Psoas muscle (tissue), 7 donors: ENCODE measurements at regions not wholly inside any gene's neighbourhood (a gene's known extent, or its start where the extent isn't known, plus 50 kb on each side); places are given as distances from the start of the nearest gene placed in this dataset.
A peak's percentile ranks its signal among the peaks of the same experiment; 100 is the strongest.

Source experiments
- ATAC-seq, 4 donors: fragments of 200-7000 bp; cut with Tn5 transposase; one replicate each; pipeline ENCODE4 v1.9.1; 2020; ENCODE audit warnings: moderate library complexity in 3 of 4, mild to moderate bottlenecking in 2 of 4
- DNase-seq, 2 donors: peaks; one replicate each; pipeline ENCODE4 v3.0.0-alpha.2; 2020
- H3K27ac ChIP-seq: fragments of 200-600 bp; one replicate; pipeline ENCODE4 v1.8.0; 2022
- H3K27me3 ChIP-seq, 3 donors: fragments of 200-600 bp in 1 of 3; one replicate each; pipeline versions ENCODE4 v1.6.1 to v1.8.0; 2013 to 2022; ENCODE audit warnings: low read length in 2 of 3, mild to moderate bottlenecking in 2 of 3, moderate library complexity in 1 of 3; ENCODE audit not compliant: insufficient read depth in 3 of 3
- H3K36me3 ChIP-seq, 2 donors: fragments of 200-600 bp in 1 of 2; one replicate each; pipeline versions ENCODE4 v1.6.1 to v1.8.0; 2013 to 2022; ENCODE audit warnings: low read depth in 1 of 2, mild to moderate bottlenecking in 1 of 2, moderate library complexity in 1 of 2; ENCODE audit not compliant: insufficient read depth in 1 of 2
- H3K4me1 ChIP-seq: fragments of 200-600 bp; one replicate; pipeline ENCODE4 v1.8.0; 2022
- H3K4me3 ChIP-seq: fragments of 200-600 bp; one replicate; pipeline ENCODE4 v1.8.0; 2022; ENCODE audit warnings: mild to moderate bottlenecking
- H3K9me3 ChIP-seq: fragments of 200-600 bp; one replicate; pipeline ENCODE4 v1.8.0; 2022
- WGBS, 3 donors: extraction: QIAGEN DNeasy Blood & Tissue Kit; methylation state at CpG; one replicate each; pipeline versions ENCODE4 v1.1.6 to v1.1.7; 2013; 5-methylcytosine and 5-hydroxymethylcytosine counted together
- intact Hi-C, 2 donors: fragments of 100-400 bp; cut with DNase I; formaldehyde crosslinking; loops; one replicate each; pipeline versions ENCODE4 v1.11.0 to v1.14.2; 2022
- TF ChIP-seq, protein P1 (sequence below): fragments of 200-600 bp; IDR thresholded peaks from one replicate; pipeline ENCODE4 v1.8.0; 2022; ENCODE audit warnings: antibody characterized with exemption
- donor health status: healthy with polysubstance abuse.
- donor health status: DM: no; HTN: no; CAD: no; lungs with moderate emphysema.
- donor health status: Bipolar disorder and iron deficiency.
- donor health status: healthy.
- donor health status: DM: yes; HTN: yes; CAD: no.
- donor health status: DM: no; HTN: no; CAD: no.
- donor health status: DM: yes; HTN: yes; CAD: no.

DNA sequence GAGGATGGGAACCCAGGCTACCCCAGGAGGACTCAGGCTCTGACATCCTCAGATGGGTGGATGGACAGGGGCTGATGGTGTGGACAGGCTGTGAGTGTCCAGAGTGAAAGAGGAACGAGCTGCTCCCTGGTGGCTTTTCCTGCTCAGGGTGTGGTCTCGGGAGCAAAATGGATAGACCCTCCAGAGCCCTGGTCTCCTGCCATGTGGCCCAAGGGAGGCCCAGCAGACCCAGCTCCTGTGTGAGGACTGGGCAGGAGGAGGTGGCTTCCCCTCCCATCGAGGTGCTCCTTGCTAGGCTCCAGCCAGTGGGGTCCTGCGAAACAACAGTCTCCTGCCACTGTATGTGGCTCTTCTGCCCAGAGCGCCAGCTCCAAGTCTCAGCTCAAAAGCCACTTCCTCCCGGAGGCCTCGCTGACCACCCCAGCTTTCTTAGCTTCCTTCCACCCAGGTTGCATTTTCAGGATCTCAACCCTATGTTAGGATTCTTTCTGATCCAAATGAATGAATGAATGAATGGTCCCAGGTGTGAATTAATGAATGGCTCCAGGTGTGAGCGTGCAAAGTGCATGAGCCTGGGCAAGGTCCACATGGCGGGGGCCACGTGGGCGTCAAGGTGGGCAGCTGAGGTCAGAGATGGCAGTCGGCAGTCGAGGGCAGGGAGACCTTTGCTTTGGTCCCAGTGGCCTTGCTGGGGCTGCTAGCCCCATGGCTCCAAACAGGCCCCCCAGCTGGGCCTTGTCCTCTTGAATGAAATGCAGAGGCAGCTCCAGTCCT lies 120.3 kb upstream of the CIBAR2 start:
- ATAC-seq (no peak), DNase-seq (no peak)
- H3K4me3 ChIP-seq, result no peak overlapping the region
- no peak overlapping the region for H3K27ac ChIP-seq
- H3K9me3 ChIP-seq, result no peaks in the 10 kb centered on the region
- WGBS, 3 donors, result 80 to 82% (median 81%) methylated on average over 13 of the region's 13 CpGs
- H3K4me1 ChIP-seq, result peaks cover 32% of the 10 kb centered on the region
- no peaks in the 10 kb centered on the region for H3K36me3 ChIP-seq
- intact Hi-C loops, result no loop called here
- TF ChIP-seq, protein P1, sequence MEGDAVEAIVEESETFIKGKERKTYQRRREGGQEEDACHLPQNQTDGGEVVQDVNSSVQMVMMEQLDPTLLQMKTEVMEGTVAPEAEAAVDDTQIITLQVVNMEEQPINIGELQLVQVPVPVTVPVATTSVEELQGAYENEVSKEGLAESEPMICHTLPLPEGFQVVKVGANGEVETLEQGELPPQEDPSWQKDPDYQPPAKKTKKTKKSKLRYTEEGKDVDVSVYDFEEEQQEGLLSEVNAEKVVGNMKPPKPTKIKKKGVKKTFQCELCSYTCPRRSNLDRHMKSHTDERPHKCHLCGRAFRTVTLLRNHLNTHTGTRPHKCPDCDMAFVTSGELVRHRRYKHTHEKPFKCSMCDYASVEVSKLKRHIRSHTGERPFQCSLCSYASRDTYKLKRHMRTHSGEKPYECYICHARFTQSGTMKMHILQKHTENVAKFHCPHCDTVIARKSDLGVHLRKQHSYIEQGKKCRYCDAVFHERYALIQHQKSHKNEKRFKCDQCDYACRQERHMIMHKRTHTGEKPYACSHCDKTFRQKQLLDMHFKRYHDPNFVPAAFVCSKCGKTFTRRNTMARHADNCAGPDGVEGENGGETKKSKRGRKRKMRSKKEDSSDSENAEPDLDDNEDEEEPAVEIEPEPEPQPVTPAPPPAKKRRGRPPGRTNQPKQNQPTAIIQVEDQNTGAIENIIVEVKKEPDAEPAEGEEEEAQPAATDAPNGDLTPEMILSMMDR, result no peak
- no peaks in the 10 kb centered on the region for H3K27me3 ChIP-seq

DNA sequence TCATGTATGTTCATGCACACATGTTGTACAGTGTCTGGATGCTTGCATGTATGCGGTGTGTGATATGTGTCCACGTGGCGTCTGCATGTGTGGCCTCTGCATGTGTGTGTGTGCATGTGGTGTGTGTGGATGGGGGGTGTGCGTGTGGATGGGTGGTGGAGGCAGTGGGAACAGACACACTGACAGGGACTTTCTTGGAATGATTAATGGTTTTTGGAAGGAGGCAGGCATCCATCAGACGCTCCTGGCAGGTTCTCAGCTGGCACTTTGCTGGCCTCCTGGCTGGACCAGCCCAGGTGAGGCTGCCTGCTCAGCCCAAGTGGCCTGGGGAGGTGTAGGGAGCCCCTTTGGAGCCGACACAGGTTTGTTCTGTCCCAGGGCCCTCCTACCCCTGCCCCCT lies 121.2 kb upstream of the CIBAR2 start:
- Histone ChIP-seq H3K36me3 (no peaks in the 10 kb centered on the region), H3K27ac (no peak overlapping the region), H3K4me3 (no peak overlapping the region), H3K9me3 (no peaks in the 10 kb centered on the region), H3K27me3 (no peaks in the 10 kb centered on the region), H3K4me1 (peaks cover 31% of the 10 kb centered on the region)
- 87 to 94% (median 90%) methylated on average over 6 of the region's 6 CpGs for WGBS, 3 donors
- intact Hi-C loops, result no loop called here
- DNase-seq, result no peak
- TF ChIP-seq, protein P1, result no peak
- no peak for ATAC-seq

DNA sequence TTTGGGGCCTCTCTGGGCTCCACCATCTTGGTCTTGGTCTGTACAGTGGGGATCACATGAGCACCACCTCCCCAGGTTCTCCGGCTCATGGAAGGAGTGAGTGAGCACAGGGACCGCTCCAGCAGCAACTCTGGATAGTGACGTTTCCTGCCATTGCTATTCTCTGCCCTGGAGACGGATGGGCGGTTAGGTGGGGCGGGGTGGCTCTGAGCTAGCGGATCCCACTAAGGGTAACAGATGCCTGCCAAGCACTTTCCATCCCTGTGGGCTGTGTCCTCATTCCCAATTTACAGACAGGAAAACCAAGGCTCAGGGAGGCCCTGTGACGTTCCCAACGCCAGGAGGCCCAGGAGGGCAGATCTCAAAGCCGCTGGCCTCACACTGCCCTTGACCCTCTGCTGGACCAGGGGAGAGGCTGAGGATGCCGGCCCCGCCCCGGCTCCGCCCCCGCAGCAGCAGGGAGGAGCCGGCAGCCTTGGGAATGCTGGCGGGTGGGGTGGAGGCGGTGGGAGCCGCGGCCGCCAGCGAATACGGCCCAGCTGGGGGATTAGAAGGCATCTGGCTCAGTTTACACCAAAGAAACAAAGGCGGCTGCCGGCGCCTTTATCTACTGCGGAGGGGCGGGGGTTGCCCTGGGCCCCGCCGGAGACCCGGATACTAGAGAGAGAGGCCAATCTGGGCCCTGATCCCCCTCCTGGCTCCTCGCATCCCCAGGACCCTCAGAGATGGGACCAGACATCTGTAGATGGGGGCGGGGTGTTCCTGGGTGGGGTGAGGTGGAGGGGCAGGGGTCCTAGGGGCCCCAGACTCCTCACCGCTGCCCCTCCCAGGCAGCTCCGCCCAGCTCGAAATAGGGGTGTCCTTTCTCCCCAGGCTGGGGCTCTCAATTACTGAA lies 122.3 kb upstream of the CIBAR2 start:
- no peak overlapping the region for H3K27ac ChIP-seq
- no peaks in the 10 kb centered on the region for H3K27me3 ChIP-seq
- peak overlapping the region; percentile 46 for H3K4me3 ChIP-seq
- ATAC-seq (peak; percentile 55 to 72 (median 58)), DNase-seq (peak; percentile 76)
- TF ChIP-seq, protein P1, result no peak
- H3K36me3 ChIP-seq, result no peaks in the 10 kb centered on the region
- H3K4me1 ChIP-seq, result peaks cover 31% of the 10 kb centered on the region
- intact Hi-C loops, result no loop called here
- H3K9me3 ChIP-seq, result no peaks in the 10 kb centered on the region
- 19 to 33% (median 22%) methylated on average over 31 to 36 of the region's 36 CpGs for WGBS, 3 donors

- Histone ChIP-seq H3K4me3 (peak overlapping the region; percentile 51), H3K4me1 (peaks cover 31% of the 10 kb centered on the region), H3K36me3 (no peaks in the 10 kb centered on the region), H3K9me3 (no peaks in the 10 kb centered on the region), H3K27ac (no peak overlapping the region), H3K27me3 (no peaks in the 10 kb centered on the region)
- TF ChIP-seq, protein P1, result no peak
- DNase-seq, result no peak
- ATAC-seq, result peak in 3 of 4 donors; percentile 9 to 16 (median 13)
- intact Hi-C loops, result no loop called here
- 42 to 51% (median 44%) methylated on average over 17 to 20 of the region's 20 CpGs for WGBS, 3 donors
These were observed 123.9 kb upstream of the CIBAR2 start for GRCh38 chr16:85235991-85236817.
